ENCODE measurements at regions not wholly inside any gene's neighbourhood (a gene's known extent, or its start where the extent isn't known, plus 50 kb on each side); places are given as distances from the start of the nearest gene placed in this dataset.

GRCh38 chr4:152156442-152156841, 379.4 kb downstream of the FBXW7 start:
- no peak for DNase-seq

GRCh38 chr4:152155070-152155469, 380.8 kb downstream of the FBXW7 start:
- no peak for DNase-seq

DNA sequence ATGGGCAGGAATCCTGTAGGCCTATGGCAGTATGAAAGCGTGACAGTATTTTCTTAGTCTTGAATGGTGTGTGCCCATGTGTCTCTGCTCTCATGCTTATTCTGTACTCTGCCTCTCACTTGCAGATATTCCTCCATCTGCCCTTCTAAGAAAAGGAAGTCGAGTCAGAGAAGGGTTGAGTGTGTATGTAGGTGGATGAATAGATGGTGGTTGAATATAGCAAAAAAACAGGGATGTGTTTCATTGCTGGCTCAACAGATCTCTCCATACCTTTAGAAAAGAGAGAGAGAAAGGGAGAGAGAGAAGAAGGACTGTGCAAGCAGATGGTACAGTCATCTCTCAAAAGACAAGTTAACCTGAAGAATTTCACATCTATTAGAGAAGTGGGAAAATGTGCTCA, 381.5 kb downstream of the FBXW7 start:
- no peak for DNase-seq

GRCh38 chr4:152153476-152154270, 382.2 kb downstream of the FBXW7 start:
- no peak for DNase-seq

DNA sequence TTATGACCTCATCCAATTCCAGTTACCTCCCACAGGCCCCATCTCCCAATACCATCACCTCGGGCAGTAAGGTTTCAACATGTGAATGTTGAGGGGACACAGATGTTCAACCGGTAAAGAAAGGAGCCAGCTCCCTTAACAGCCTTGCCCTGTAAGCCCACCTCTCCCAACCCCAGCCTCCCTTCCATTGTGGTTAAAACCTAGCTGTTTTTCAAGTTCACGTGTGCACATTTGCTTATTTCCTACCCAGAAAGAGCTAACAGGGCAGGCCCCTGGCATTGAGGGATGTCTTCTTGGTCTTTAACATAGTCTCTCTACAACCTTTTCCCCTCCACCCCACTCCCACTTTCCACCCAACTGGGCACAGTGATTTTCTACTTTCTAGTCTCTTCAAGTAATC, 385.7 kb downstream of the FBXW7 start:
- no peak for DNase-seq

GRCh38 chr4:152149745-152150144, 386.1 kb downstream of the FBXW7 start:
- no peak for DNase-seq

DNA sequence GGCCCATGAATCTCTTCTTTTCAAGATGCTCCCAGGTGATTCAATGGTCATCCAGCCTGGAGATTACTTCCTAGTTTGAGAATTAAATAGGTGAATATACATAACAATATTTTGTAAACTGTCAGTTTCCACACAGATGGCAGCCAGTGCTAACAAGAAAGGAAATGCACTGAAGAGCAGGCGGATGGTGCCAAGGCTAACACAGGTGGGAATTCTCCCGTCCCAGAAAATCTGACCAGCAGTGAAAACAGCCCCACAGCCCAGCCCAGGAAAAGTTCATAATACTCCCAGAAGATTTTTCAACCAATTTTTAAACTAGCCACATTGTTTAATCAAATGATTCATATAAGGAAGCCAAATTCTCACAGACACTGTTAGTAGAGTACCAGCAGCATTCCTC, 387.2 kb upstream of the GATB start:
- DNase-seq = no peak

DNA sequence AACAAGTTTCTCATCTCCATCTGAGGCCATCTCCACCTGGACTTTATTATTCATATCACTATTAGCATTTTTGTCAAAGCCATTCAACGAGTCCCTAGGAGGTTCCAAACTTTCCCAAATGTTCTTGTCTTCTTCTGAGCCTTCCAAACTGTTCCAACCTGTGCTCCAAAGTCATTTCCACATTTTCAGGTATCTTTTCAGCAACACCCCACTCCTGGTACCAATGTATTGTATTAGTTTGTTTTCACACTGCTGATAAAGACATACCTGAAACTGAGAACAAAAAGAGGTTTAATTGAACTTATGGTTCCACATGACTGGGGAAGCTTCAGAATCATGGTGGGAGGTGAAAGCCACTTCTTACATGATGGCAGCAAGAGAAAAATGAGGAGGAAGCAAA, 385.4 kb upstream of the GATB start:
- DNase-seq = no peak

DNA sequence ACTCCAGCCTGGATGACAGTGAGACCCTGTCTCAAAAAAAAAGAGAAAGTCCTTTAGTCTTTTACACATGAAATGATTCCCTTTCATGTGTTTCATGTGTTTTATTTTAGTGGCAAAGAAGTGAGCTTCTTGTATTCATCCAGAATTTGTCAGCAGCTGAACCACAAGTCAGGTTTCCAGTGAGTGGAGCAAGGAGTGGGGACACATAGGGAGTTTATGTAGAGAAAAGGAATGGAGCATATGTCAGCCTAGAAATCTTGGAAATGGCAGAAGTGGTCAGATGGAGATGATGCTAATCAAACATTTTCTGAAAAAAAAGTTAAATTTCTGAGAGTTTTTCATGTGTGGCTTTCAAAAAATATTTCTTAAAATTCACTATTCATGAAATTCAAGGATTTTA, 383.0 kb upstream of the GATB start:
- no peak for DNase-seq

DNA sequence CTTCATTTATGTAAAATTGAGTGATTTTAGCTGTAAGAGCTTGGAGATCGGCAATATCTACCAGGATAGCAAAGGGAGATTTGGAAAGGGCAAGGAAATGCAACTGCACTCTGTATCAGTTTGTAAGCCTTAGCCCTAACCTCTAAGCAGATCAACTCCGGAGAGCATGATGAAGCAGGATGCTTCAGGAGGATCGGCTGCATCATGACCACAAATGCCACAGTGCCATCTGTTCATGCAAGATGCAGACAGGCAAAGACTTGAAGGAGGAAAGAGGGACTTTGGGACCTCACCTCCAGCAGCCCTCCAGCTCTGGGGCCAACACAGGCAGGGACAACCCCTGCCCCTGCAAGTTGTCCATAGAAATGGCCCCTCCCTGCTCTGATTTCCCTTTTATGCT, 377.6 kb upstream of the GATB start:
- DNase-seq = no peak

DNA sequence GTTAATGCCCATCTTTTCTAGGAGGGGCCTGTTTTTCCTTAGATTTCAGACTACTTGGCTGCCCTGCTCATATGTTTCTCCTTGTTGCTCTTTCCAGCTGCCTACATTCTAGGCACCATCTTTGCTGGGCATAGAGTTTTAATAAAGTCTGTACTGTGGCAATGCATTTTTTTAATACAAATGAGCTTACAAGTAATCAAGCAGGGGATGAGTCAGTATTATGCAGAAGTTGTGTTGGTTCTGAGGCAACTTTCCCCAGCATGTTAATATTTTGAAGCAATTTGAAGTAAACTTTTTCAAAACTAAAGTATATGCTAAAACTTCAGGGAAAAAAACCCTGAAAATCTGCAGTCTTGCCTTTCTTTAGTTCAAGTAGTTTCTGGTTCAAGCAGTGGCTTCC, 372.0 kb upstream of the GATB start:
- DNase-seq = no peak

GRCh38 chr4:152128356-152128755, 367.5 kb upstream of the GATB start:
- no peak for DNase-seq

- DNase-seq = no peak
These were observed 365.4 kb upstream of the GATB start for GRCh38 chr4:152126238-152126637.

- no peak for DNase-seq
These were observed 358.2 kb upstream of the GATB start for GRCh38 chr4:152118819-152119553.

DNA sequence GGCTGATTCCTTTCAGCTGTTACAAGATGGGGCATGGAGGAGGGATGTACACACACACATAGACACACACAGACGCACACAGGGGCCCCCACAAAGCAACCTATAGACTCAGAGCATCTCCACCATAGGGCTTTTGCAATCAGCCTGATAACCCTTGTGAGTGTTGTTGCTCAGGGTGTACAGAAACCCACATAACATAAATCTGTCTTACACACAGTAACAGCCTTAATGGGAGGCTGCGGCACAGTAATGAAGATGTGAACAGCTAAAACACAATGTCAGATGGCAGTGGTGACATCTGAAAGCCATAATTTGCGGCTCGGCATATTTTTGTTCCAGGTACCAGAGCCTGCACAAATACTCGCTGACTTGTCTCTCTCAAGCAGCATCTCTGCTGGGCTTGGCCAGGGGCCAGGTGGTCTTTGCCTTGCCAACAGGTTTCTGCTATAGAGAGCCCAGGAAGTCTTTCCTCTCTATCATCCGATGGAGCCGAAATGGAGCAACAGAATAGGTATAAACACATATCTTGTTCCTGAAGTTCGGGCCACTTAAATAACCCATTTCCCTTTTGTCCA, 357.2 kb upstream of the GATB start:
- DNase-seq = no peak

GRCh38 chr4:152117520-152117919, 356.7 kb upstream of the GATB start:
- no peak for DNase-seq

DNA sequence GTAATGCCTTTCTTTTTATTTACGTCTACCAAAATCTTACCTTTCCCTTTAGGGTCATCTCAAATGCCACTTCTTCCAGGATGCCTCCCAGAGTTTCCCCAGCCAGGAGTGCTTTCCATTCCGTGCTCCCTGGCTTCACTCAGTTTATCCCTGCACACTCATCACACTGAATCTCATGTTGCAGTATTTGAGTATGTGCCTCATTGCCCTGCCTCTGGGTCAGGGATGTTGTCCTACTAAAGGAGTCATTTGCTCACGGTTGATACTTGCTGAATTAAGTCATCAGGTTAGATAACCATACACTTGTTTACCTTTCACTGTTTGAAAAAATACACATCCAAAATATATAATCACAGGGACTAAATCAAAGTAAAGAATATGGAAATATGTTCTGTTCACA, 356.2 kb upstream of the GATB start:
- DNase-seq = no peak

- DNase-seq = no peak
These were observed 355.0 kb upstream of the GATB start for GRCh38 chr4:152115794-152116193.

- DNase-seq = no peak
These were observed 354.3 kb upstream of the GATB start for GRCh38 chr4:152115118-152115517.

DNA sequence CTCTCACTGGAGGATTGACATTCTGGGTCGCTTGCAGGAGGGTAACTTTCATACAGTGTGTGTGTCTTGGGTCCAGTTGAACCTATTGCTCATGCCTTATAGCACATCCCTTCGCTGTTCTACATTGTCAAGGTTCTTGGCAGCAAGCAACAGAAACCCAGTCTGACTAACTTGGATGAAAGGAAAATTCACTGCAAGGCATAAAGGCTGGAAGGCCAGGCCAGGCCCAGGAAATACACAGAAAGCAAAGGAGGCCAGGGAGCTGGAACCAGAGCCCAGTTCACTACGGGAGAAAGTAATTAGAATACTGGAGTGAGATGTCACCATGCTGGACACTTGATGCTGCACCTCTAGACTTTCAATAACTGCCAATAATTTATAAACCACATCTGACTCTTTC, 353.8 kb upstream of the GATB start:
- no peak for DNase-seq

- no peak for DNase-seq
These were observed 352.1 kb upstream of the GATB start for GRCh38 chr4:152112887-152113286.

DNA sequence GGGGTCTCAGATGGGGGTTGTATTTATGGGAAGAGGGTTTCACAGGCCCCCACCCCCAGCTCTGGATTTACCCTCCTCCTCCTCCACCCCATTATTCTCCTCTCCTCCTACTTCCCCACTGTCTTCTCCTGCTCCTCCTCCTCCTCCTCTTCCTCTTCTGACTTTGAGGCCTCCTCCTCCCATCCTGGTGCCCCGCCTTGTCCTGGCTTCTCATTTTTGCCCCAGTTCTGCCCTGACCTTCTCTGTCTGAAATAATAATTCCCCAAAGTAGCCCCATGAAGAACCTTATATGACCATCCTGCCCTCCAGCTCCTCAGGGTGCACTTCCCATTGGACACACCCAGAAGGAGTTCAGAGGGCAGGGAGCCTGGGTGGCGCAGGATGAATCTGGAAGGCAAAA, 351.4 kb upstream of the GATB start:
- no peak for DNase-seq

- no peak for DNase-seq
These were observed 350.0 kb upstream of the GATB start for GRCh38 chr4:152110780-152111179.
